GM10847 (cell line): ENCODE measurements at regions not wholly inside any gene's neighbourhood (a gene's known extent, or its start where the extent isn't known, plus 50 kb on each side); places are given as distances from the start of the nearest gene placed in this dataset.

Experiments used
- POLR2A ChIP-seq: IDR thresholded peaks from 2 replicates; pipeline ENCODE4 v1.6.1; 2011; ENCODE audit not compliant: insufficient read length; ENCODE audit errors: extremely low read depth

DNA sequence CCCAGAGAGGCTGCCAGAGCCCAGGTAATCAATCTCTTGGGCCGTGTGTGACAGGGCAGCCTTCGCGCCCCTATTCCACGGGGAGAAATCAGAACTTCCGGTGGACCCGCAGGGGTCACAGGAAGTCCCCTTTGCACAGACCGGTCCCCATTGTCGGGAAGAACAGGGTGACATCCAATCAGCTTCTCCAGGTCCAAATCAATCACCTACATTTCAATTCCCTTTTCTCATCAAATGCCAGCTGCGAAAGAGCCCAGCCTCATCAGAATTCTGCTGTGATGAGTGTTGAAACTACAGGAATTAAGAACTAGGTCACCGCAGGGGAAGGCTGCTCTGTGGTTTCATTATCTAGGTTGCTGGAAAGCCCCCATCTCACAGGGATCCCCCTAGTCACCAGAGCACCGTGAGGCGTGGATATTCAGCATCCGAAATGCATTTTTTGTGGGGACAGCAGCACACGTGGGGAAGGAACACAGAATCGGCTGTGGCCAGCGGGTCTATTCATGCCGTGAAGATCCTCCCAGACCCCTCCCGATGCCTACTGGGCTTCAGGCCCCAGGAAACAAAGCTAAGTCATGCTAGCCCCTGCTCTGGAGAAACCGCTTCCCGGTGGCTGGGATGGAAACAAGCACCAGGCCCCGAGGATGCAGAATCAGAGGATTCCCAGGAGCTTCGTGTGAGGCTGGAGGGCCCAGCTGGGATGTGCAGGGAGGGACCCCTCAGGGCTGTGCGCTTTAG lies 193.7 kb upstream of the ID2 start:
- TF ChIP-seq POLR2A, result no peak

- no peak for TF ChIP-seq POLR2A
These were observed 192.6 kb upstream of the ID2 start for GRCh38 chr2:8489221-8489620.

DNA sequence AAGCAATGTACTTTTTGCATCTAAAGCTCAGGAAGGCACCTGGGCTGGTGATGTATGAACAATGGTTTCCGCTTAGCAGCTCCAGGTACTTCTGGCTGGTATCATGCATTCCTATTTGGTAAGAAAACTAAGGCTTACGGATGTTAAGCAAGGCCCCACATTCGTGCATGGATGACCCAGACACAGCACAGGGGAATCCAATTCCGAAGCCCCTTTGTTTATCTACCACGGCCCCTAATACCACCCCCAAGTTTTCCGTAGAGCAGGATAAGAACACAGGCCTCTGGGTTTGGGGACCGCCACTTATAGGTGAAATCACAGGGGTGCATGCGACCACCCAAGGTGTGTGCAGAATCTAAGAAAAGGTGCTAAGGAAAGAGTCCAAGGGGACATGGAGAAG lies 192.1 kb upstream of the ID2 start:
- TF ChIP-seq POLR2A, result no peak

GRCh38 chr2:8490166-8490721 lies 191.6 kb upstream of the ID2 start:
- no peak for TF ChIP-seq POLR2A

DNA sequence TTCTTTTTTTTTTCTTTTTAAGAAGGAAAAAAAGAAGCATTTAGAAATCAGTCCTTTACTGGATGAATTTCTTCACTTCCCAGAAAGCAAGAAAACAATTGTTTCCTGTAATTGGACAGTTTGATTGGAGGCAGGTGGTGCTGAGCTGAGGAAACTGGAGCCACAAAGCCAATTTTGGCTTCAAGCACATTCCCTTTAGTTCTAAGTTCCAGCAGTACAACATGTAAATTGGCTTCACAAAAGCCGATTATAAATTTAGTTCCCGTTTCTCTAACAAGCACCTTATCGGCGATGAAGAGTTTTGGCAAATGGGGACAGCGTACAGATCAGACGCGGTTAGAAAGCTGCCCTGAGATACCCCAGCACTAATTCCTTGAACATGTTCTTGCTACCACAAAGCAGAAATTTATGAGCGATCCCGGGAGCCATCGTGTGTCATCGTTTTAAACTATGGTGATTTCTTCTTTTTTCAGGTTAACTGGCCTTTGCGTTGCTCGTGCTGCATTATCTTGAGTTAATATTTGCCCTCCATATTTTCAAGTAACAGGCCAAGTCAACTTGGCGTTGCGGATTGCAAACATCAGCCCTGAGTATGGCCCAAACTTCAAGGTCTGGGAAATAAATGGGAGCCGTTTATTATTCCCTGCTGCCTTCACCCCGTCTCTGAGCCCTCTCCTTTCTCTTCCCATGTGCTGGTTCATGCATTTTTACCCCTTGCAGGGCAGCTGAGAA lies 190.4 kb upstream of the ID2 start:
- TF ChIP-seq POLR2A, result no peak

DNA sequence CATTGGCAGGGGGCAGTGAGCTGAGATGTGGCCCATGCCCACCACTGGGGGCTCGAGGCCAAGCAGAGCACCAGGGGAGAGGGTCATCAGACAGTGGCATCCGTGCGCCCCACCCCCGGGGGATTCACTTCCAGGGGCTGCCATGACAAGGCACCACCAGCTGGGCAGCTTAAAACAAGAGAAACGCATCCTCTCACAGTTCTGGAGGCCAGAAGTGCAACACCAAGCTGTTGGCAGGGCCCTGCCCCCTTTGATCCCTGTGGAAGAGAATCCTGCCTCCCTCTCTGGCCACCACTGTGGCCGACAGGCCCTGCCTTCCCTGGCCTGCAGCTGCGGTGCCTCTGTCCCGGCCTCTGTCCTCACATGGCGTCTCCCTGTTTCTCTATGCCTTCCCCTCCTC lies 187.7 kb upstream of the ID2 start:
- no peak for TF ChIP-seq POLR2A

- TF ChIP-seq POLR2A, result no peak
These were observed 187.3 kb upstream of the ID2 start for GRCh38 chr2:8494589-8494988.

DNA sequence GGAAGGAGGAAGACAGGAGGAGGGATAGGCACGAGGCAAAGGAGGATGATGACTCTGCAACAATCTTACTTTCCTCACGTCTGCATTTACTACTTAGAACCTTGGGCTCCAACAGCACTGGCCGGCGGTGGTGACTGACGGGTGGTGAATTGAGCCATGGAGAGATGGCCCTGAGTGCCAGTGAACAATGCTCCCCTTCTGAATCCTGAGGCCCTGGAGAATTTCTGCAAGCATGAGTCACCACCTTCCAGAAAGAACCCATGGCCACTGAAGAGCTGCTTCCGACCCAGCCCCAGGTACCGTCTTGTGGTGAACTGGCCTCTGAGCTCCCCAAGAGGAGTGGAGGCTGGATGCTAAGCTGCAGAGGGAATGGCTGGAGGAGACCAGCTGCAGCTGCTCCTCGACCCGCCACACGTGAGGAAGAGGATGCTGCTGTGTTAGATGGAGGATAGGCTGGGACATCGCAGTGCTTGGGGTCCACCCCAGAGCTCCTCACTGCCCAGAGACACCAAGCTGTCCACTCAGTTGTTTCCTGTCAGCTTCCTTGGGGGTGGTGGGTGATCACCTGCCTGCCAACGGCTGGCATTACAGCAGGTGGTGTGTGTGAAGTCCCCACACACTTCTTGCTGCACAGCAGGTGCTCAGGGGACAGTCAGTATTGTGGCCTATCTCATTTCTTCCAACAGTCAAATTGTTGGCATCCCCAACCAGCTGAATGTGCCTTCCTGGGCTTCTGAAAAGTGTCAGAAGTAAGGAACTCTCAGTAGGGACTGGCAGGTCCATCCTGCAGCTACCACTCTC lies 186.5 kb upstream of the ID2 start:
- no peak for TF ChIP-seq POLR2A

DNA sequence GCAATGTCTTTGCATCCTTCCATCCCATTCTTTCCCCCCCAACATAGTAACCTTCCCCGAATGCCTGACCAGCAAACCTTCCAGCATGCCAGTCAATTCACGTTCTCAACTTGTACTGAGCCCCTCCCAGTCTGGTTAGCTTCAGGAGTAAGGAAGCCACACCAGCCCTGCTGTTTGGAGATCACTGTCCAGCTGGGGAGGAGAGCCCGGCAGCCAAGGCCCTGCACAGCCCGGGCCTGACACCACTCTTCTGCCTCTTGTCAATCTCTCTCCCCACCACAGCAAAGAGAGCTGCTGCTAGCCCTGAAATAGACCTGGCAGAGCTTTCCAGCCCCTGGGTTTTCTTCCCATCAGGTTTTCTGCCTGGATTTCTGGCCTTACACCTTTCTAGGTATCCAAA lies 185.8 kb upstream of the ID2 start:
- TF ChIP-seq POLR2A, result no peak

DNA sequence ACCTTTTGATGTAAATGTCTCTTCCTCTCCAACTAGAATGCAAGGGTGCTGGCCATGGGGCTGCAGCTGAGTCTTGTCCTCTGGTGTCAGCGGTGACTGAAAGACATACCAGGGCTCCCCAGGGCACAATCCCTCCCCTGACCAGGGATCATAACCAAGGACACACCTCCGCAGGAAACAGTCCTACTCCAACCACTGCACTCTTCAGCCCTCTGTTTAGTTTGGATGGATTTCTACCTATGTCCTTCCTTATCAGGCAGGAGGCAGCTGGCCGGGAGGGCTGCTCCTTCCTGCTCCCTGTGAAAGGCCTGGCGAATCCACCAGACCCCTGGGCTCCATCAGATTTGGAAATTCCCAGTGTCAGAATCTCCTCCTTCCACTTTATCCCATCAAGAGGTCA lies 185.2 kb upstream of the ID2 start:
- no peak for TF ChIP-seq POLR2A

DNA sequence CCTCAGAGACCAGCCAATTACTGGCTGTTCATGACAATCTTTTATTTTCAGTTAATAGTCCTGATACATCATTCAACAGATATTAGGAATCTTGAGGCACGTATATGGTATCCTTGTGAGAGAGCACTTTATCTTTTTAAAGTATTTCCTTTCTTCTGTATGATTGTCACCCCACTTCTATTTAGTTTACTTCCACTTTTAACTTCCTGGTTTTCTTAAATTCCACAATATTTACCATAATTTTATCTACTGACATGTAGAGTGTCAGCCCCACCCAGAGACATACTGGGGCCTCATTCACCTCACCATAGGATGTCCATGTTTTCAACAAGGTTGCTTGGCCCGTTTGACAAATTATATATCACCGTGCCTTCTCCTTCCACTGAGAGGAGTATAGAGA lies 182.9 kb upstream of the ID2 start:
- no peak for TF ChIP-seq POLR2A

DNA sequence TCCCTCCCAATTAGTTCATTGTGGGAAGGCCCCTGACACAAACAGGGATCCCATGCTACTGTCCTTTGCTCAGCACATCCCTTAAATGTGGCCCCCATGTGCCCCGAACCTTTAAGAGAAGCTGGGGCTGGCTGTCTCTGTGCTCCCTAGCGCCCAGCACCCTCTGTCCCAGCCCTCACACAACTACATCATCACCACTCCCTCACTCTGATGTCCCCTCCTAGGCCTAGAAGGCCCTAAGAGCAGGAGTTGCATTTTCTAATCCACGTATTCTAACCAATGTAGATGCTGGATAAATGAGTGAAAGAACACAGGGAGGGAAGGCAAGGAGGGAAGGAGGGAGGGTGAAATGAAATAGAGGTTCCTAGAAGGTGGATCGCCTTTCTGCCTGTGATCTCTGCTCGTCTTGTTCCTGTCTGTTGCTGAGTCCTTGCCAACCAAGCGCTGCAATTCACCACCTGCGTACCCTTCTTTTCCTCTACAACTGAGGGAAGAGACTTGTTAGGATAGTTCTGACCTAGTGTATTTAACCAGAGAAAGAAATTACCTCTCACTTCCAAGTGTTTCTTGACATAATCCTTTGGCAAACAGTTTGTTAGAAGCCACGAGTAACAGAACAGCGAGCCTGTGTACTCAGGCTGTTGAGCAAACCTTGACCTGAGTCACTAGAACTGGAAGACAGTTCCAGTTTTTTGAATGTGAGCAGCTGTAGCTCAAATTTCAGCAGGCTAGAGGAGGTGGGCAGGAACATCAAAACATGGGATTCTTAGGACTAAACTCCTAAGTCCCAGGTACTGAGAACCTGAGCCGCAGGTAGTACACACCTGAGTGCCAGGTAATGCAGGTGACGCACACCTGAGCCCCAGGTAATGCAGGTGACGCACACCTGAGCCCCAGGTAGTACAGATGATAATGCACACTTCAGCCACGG lies 181.5 kb upstream of the ID2 start:
- TF ChIP-seq POLR2A, result no peak

GRCh38 chr2:8501061-8501720 lies 180.7 kb upstream of the ID2 start:
- no peak for TF ChIP-seq POLR2A

DNA sequence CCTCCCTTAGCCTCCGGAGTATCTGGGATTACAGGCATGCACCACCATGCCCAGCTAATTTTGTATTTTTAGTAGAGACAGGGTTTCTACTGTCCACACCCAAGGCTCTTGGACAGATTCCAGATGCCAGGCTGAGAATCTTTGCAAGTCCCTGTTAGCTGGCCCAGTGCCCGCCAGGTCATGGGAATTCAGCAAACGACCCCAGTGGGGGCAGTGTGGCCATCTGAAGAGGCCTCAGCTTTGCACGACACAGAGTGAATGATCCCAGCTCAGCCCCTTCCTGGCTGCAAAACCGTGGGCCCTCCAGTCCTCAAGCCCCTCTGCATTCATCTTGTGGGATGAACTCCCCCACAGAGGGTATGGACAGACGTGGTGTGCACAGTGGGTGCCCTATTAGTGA lies 179.5 kb upstream of the ID2 start:
- no peak for TF ChIP-seq POLR2A

- no peak for TF ChIP-seq POLR2A
These were observed 176.4 kb upstream of the ID2 start for GRCh38 chr2:8505311-8505920.
